ENCODE measurements at regions not wholly inside any gene's neighbourhood (a gene's known extent, or its start where the extent isn't known, plus 50 kb on each side); places are given as distances from the start of the nearest gene placed in this dataset.
"Not testable (repeated sequence)": the region's sequence is repeated elsewhere in the genome, so short reads cannot be mapped to it uniquely, and the experiment has no call there.

DNA sequence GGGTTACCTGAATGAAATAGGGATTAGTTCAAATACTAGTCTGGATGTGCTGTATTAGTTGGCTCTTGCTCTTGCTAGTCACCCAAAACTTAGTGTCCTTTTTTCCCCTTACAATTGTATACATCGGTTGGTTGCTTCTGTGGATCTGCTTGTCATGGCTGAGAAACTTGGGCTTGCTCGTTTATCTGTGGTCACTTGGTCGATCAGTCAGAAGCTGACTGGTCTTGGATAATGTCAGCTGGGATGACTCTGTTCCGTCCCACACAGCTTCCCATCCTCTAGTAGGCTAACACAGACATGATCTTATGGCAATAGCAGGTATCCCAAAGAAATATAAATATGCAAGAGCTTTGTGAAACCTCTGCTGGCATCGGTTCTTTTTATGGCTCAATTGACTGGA is 807.4 kb downstream of the MAT2B start:
- TF ChIP-seq, protein P1, sequence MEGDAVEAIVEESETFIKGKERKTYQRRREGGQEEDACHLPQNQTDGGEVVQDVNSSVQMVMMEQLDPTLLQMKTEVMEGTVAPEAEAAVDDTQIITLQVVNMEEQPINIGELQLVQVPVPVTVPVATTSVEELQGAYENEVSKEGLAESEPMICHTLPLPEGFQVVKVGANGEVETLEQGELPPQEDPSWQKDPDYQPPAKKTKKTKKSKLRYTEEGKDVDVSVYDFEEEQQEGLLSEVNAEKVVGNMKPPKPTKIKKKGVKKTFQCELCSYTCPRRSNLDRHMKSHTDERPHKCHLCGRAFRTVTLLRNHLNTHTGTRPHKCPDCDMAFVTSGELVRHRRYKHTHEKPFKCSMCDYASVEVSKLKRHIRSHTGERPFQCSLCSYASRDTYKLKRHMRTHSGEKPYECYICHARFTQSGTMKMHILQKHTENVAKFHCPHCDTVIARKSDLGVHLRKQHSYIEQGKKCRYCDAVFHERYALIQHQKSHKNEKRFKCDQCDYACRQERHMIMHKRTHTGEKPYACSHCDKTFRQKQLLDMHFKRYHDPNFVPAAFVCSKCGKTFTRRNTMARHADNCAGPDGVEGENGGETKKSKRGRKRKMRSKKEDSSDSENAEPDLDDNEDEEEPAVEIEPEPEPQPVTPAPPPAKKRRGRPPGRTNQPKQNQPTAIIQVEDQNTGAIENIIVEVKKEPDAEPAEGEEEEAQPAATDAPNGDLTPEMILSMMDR (conservative IDR thresholded peaks at IDR 0.05; ENCODE audit: control insufficient read depth, insufficient read depth, low read depth, low read length) = no peak
- H3K4me3 ChIP-seq (ENCODE audit: control insufficient read depth, low read depth, low read length) = no peak overlapping the region
- no peak for DNase-seq (ENCODE audit: low read depth)

DNA sequence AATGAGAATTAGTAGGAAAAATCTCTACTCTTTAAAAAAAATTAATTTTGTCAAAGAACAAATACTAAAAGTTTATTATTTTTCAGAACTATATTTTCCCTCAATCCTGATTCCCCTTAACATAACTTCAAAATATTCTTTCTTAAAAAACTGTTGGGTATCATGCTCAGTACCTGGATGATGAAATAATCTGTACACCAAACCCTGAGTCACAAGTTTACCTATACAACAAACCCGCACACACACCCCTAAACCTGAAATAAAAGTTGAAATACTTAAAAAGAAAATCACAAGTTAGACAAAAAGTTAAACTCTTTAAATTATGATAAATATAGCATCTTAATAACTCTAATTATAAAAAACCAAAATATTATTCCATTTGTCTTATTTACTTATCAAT is 812.3 kb downstream of the MAT2B start:
- TF ChIP-seq, protein P1 (conservative IDR thresholded peaks at IDR 0.05; ENCODE audit: control insufficient read depth, insufficient read depth, low read depth, low read length) = no peak
- DNase-seq (ENCODE audit: low read depth) = no peak
- H3K4me3 ChIP-seq (ENCODE audit: control insufficient read depth, low read depth, low read length) = no peak overlapping the region

DNA sequence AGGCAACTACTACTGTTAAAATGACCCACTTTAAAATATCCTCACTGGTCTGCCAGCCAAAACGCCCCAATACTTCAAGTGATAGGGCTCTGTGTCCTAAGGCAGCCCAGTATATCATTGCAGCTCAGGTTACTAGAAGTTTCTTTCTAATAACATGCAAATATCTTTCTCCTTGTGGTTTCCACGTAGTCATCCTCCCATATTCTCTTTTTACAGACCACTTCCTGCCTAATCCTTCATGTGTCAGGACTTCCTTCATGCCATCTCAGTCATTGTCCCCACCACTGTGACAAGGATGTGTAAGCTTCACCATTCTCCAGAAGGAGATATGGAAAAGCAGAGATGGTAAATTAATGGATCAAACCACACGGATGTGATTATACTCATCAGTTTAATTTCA is 813.7 kb downstream of the MAT2B start:
- TF ChIP-seq, protein P1 (conservative IDR thresholded peaks at IDR 0.05; ENCODE audit: control insufficient read depth, insufficient read depth, low read depth, low read length) = no peak
- no peak for DNase-seq (ENCODE audit: low read depth)
- H3K4me3 ChIP-seq (ENCODE audit: control insufficient read depth, low read depth, low read length) = no peak overlapping the region

DNA sequence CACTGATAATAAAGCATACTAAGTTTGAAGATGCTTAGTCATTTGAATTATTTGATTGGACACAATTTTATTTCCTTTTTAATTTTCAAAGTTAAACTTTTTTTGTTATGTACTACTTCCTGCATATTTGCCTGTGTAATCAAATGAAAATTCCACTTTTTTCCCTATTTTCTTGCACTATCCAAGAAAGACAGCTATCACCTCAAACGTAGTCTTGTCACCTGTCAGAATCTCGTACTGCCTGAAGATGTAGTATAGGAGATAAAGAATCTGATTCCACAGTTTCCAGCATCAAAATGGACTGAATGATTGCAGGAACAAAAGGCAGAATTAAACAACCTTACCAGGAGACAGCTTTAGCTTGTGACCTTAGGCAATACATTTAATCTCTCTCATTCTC is 818.8 kb downstream of the MAT2B start:
- H3K4me3 ChIP-seq (ENCODE audit: control insufficient read depth, low read depth, low read length) = no peak overlapping the region
- DNase-seq (ENCODE audit: low read depth) = no peak
- TF ChIP-seq, protein P1 (conservative IDR thresholded peaks at IDR 0.05; ENCODE audit: control insufficient read depth, insufficient read depth, low read depth, low read length) = no peak

DNA sequence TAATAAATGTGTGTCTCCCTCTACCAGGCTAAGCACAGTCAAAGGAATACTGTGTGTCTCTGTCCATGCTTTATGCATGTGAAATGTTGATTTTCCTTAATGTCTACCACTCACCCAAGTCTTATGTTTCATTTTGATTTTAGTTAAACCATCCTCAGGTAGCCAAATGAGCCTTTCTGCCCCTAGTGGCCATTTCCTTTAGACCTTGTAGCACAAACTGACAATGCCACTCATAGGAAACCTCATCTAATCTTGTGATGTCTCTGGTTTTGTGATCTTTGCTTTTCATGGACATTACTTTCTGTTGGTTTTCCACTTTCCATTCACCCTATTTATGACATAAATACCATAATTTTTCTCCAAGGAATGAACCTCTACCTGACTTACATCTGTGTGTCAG is 820.8 kb downstream of the MAT2B start:
- TF ChIP-seq, protein P1 (conservative IDR thresholded peaks at IDR 0.05; ENCODE audit: control insufficient read depth, insufficient read depth, low read depth, low read length) = peak; percentile 26
- no peak for DNase-seq (ENCODE audit: low read depth)
- H3K4me3 ChIP-seq (ENCODE audit: control insufficient read depth, low read depth, low read length) = no peak overlapping the region

DNA sequence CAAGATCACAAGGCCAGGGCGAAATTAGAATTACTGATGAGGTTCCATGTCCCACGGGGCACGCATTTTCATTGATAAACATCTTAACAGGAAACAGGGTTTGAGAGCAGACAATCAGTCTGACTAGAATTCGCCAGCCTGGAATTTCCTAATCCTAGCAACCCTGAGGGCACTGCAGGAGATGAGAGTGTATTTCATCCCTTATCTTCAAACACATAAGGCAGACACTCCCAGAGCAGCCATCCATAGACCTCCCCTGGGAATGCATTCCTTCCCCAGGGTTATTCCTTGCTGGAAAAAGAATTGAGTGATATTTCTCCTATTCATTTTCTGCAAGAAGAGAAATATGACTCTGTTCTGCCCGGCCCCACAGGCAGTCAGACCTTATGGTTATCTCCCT is 821.7 kb downstream of the MAT2B start:
- H3K4me3 ChIP-seq (ENCODE audit: control insufficient read depth, low read depth, low read length); DNase-seq (ENCODE audit: low read depth): not testable (repeated sequence)

DNA sequence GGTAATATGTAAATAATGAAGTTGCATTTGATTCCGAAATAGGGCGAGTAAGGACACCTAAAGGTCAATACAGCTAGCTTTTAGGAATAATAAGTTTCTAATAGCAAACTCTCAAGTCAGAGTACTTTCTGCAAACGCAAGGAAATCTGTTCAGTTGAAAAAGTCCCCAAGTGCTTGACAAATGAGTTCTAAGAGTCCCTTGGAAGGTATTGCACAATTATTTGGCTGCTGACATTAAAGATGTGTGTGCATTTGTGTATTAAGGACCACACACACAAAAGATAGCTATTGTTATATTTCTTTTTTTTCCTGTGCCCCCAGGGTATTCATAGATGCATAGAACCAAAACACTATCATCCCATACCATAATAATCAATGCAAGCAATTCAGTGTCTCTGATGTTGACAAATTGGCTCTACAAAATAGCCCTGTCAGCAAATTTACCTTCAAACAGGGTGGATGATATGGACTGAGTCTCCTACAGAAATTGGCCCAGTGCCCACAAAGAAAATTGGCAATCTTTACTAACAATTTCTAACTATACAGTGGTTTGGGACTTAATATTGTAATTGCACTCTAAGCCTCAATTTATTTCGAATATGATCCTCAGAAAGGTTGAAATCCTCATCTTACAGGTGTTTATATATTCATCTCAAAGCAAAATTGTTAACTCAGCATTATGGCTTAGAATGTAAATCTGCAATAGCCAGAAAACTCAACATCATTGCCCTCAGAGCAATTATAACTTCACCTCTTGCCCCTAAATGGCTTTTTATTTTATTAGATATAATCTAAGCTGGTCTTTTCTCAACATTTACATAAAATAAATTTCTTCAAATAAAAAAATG is 827.2 kb downstream of the MAT2B start:
- DNase-seq (ENCODE audit: low read depth) = no peak
- no peak overlapping the region for H3K4me3 ChIP-seq (ENCODE audit: control insufficient read depth, low read depth, low read length)
- TF ChIP-seq, protein P1 (conservative IDR thresholded peaks at IDR 0.05; ENCODE audit: control insufficient read depth, insufficient read depth, low read depth, low read length) = no peak
